HG03060 (cell line): ENCODE measurements at regions not wholly inside any gene's neighbourhood (a gene's known extent, or its start where the extent isn't known, plus 50 kb on each side); places are given as distances from the start of the nearest gene placed in this dataset.
"Not testable (repeated sequence)": the region's sequence is repeated elsewhere in the genome, so short reads cannot be mapped to it uniquely, and the experiment has no call there.

ENCODE experiments used
- ATAC-seq: cut with Tn5 transposase; IDR thresholded peaks from one replicate; pipeline ENCODE4 v1.9.1; 2021; ENCODE audit warnings: low read depth, moderate number of reproducible peaks; ENCODE audit not compliant: unreplicated experiment

DNA sequence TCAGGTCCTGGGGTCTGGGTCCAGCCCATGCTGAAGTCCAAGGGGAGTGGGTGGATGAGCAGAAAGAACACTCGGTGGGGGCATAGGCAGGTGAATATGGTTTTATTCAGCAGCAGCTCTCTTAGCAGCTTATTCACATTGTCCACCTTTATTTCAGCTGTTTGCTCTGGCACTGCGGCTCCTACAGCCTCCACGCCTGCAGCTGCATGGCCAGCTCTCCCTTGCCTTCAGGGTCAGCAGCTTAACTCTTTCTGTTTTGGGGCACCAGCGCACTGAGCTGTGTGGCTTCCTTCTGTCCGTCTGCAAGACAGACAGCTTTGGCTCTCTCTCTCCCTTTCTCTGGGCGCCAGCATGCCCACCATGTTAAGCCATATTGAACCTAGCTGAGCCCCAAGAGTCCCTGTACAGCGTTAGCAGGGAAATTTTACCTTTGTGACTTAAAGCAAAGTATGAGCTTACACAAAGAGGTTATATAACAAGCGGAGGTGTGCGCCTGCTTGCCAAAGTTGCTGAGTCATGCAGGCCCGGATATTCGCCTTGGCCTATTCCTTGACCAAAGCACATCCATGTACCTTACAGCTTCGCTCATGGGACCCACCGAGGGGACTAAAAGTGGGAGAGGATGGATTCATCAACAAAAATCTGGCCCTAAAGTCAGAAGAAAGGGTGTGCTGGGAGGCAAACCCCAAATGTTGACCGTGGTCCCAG is 170.1 kb upstream of the PFN2 start:
- no peak for ATAC-seq

- ATAC-seq, result no peak
Measured at GRCh38 chr3:150138824-150139223, 168.1 kb upstream of the PFN2 start.

- ATAC-seq, result no peak
Measured at GRCh38 chr3:150136242-150136641, 165.5 kb upstream of the PFN2 start.

GRCh38 chr3:150135287-150135721 is 164.6 kb upstream of the PFN2 start:
- ATAC-seq, result no peak

- ATAC-seq, result no peak
Measured at GRCh38 chr3:150133293-150133692, 162.6 kb upstream of the PFN2 start.

DNA sequence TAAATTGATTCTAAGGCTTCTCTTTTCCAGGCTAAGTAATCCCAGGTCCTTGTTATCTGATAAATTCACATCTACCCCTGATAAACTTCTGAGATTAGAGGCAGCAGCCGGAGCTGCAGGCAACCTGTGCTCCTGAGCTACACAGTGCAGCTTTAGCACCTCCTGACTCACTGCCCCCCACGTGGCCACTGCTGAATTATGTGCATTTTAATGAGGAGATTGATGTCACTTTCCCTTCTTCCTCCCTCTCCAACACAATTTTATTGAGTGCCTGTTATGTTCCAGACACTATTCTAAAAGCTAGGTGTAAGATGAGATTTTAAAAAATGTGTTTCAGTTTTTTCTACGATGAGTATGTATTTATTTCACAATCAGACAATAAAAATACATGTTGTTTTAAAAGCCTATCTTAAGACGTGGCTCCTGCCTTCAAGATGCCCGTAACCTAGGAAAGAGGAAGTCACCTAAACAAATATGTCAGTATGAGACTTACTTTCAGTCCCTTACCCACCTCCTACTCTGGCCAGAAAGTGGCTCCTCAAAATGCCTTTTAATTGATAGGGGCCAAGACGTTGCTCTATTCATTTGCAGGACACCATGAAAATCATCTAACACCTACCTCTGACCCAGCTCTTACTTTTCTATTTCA is 161.5 kb upstream of the PFN2 start:
- ATAC-seq, result no peak

- ATAC-seq, result no peak
Measured at GRCh38 chr3:150131663-150132062, 161.0 kb upstream of the PFN2 start.

- no peak for ATAC-seq
Measured at GRCh38 chr3:150130404-150131100, 159.9 kb upstream of the PFN2 start.

DNA sequence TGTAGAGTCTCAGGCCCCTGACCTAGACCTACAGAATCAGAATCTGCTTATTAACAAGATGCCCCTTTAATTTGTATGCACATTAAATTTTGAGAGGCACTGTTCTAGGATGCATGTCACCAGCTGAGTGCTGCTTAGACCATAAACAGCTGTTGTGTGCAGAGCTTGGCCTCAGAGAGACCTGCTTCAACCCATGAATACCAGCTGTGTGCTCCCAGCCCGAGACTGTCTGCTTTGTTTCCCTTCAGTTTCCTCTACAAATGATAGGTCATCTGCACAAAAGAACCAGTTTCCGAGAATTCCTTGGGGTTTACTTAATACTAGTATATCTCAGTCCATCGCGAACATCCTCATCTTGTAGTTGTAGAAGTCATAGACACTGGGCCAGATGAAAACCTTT is 158.5 kb upstream of the PFN2 start:
- ATAC-seq, result no peak

DNA sequence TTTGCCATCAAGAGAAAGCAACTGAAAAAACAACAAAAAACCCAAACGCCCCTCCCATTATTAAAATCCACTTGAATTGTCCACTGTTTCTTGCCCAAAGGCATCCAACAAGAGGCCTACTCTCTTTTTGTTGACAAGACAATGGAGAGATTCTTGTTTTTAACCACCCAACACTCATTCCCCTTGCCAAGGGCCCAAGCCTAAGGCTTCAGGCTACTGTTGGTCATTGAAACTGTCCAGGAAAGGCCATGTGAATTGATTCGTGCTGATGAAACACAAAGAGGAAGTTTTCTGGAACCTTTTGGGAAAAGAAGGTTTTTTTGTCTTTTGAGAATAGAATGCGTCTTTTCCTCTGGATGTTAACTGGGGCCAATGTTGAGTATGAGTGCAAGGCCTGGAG is 157.4 kb upstream of the PFN2 start:
- no peak for ATAC-seq

DNA sequence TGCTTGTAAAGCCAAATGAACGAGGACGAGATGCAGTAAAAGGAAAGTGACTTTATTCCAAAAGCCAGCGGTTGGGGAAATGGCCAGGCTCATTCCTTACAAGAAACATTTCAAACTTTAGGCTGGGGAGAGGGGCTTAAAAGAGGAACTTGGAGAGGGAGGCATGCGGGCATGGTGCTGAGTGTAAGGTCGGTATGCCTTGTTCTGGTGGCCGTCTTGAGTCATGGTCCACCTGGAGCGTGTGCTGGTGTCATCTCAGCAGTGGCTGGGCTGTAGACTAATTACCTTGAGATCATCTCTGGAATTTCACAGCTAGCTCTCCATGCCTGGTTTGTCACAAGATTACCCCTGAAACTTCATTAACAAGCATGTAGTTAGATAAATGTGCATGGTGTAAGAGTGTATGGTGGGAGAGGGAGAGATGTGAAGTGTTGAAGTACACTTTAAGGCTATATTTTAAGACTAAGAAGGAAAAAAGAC is 156.4 kb upstream of the PFN2 start:
- ATAC-seq, result no peak

DNA sequence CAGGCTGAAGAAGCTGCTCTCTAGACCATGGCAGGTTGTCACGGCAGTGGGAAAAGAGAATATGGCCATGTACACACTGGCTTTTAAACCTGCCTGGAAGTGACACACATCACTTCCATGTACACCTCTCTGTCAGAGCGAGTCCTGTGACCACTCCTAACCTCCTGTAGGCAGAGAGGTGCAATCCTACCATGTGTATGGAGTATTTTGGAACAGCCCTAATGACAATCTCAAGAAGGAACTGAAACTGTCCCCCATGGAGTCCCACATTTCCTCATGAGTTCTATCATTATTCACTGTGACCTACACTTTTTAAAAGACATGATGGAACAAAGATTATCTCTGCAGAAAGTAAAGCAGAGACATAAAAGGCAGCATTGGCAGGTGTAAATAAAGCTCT is 153.4 kb upstream of the PFN2 start:
- no peak for ATAC-seq

- ATAC-seq, result not testable (repeated sequence)
Measured at GRCh38 chr3:150123249-150123648, 152.6 kb upstream of the PFN2 start.

DNA sequence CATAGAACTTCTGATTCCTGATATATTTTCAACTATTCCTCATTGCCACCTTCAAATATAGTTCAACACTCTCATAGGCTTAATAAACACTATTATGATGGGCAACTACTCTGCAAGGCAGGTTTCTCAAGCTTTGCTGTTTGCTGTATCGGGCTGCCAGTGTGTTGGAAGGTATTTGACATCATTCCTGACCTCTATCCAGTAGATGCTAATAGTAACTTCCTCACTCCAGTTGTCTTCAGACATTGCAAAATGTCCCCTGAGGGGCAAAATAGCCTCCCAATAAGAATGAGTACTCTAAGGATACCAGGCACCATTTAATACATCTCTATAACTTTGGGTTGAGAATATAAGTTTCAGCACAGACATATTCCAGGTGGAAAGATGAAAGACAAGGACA is 147.5 kb upstream of the PFN2 start:
- no peak for ATAC-seq

- ATAC-seq, result no peak
Measured at GRCh38 chr3:150117076-150117475, 146.4 kb upstream of the PFN2 start.

GRCh38 chr3:150116196-150116595 is 145.5 kb upstream of the PFN2 start:
- ATAC-seq, result no peak

- ATAC-seq, result peak; percentile 89
Measured at GRCh38 chr3:150114873-150115540, 144.3 kb upstream of the PFN2 start.

- ATAC-seq, result no peak
Measured at GRCh38 chr3:150114273-150114672, 143.6 kb upstream of the PFN2 start.

GRCh38 chr3:150110097-150110496 is 139.4 kb upstream of the PFN2 start:
- no peak for ATAC-seq

GRCh38 chr3:150107429-150108175 is 136.9 kb upstream of the PFN2 start:
- no peak for ATAC-seq
